ENCODE measurements at regions not wholly inside any gene's neighbourhood (a gene's known extent, or its start where the extent isn't known, plus 50 kb on each side); places are given as distances from the start of the nearest gene placed in this dataset.

DNA sequence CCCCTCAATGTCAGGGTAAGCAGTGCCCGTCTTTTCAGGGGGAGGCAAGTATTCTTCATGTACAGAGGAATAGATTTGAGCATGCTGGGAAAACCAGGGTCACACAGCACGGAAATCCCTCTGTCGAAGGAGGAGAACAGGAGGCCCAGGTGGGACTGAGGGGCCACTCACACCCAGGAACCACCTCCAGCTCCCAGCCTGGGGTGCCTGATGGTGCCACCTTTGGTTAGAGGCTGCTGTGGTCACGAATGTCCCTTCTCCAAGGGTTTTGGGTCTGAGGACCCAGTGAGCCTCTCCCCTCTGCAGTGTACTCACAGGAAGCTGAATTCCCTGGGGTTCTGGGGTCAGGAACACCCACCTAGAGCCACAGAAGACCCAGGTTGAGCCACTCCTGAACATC lies 197.3 kb downstream of the ANKRD30B start:
- no peak for TF ChIP-seq POLR2A (IDR thresholded peaks at IDR 0.05)
- TF ChIP-seq, protein P1, sequence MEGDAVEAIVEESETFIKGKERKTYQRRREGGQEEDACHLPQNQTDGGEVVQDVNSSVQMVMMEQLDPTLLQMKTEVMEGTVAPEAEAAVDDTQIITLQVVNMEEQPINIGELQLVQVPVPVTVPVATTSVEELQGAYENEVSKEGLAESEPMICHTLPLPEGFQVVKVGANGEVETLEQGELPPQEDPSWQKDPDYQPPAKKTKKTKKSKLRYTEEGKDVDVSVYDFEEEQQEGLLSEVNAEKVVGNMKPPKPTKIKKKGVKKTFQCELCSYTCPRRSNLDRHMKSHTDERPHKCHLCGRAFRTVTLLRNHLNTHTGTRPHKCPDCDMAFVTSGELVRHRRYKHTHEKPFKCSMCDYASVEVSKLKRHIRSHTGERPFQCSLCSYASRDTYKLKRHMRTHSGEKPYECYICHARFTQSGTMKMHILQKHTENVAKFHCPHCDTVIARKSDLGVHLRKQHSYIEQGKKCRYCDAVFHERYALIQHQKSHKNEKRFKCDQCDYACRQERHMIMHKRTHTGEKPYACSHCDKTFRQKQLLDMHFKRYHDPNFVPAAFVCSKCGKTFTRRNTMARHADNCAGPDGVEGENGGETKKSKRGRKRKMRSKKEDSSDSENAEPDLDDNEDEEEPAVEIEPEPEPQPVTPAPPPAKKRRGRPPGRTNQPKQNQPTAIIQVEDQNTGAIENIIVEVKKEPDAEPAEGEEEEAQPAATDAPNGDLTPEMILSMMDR (IDR thresholded peaks at IDR 0.05): no peak

Measured in ovary (tissue), 3 donors.